ENCODE measurements at regions not wholly inside any gene's neighbourhood (a gene's known extent, or its start where the extent isn't known, plus 50 kb on each side); places are given as distances from the start of the nearest gene placed in this dataset.

DNA sequence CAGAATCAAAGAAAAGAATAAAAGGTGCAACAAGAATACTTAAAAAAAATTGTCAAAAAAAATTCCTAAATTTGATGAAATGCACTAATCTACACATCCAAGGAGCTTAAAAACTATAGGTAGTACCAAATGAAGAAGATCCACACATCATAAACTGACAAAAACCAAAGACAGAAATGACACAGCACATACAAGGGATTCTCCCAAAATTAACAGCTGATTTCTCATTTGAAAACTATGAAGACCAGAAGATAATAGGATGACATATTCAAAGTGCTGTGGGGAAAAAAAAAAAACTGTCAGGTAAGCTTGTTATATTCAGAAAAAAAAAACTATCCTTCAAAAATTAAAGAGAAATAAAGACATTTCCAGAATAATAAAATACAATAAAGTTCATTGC lies 618.2 kb downstream of the TNS3 start:
- TF ChIP-seq SIN3A (IDR thresholded peaks at IDR 0.05; ENCODE audit: borderline replicate concordance, insufficient read depth, low read length) (no peak), POLR2AphosphoS5 (IDR thresholded peaks at IDR 0.05; ENCODE audit: low read depth, low read length) (no peak), FOXP2 (optimal IDR thresholded peaks at IDR 0.05; ENCODE audit: borderline replicate concordance, extremely low read depth, extremely low read length, insufficient read depth) (no peak), TAF1 (IDR thresholded peaks at IDR 0.05; ENCODE audit: borderline replicate concordance, insufficient read depth, low read length) (no peak)
- TF ChIP-seq, protein P1, sequence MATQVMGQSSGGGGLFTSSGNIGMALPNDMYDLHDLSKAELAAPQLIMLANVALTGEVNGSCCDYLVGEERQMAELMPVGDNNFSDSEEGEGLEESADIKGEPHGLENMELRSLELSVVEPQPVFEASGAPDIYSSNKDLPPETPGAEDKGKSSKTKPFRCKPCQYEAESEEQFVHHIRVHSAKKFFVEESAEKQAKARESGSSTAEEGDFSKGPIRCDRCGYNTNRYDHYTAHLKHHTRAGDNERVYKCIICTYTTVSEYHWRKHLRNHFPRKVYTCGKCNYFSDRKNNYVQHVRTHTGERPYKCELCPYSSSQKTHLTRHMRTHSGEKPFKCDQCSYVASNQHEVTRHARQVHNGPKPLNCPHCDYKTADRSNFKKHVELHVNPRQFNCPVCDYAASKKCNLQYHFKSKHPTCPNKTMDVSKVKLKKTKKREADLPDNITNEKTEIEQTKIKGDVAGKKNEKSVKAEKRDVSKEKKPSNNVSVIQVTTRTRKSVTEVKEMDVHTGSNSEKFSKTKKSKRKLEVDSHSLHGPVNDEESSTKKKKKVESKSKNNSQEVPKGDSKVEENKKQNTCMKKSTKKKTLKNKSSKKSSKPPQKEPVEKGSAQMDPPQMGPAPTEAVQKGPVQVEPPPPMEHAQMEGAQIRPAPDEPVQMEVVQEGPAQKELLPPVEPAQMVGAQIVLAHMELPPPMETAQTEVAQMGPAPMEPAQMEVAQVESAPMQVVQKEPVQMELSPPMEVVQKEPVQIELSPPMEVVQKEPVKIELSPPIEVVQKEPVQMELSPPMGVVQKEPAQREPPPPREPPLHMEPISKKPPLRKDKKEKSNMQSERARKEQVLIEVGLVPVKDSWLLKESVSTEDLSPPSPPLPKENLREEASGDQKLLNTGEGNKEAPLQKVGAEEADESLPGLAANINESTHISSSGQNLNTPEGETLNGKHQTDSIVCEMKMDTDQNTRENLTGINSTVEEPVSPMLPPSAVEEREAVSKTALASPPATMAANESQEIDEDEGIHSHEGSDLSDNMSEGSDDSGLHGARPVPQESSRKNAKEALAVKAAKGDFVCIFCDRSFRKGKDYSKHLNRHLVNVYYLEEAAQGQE (IDR thresholded peaks at IDR 0.05; ENCODE audit: insufficient read depth in 1 of 2, low read depth in 2 of 2, low read length in 2 of 2) = no peak
